ENCODE measurements at regions not wholly inside any gene's neighbourhood (a gene's known extent, or its start where the extent isn't known, plus 50 kb on each side); places are given as distances from the start of the nearest gene placed in this dataset.

- DNase-seq: peak in 1 of 56 donors; percentile 15
These were observed 109.0 kb downstream of the HFE start for GRCh38 chr6:26195924-26196845.

- DNase-seq: peak in 50 of 56 donors; percentile 6 to 84 (median 57)
These were observed 109.8 kb downstream of the HFE start for GRCh38 chr6:26196846-26197635.

- DNase-seq: no peak
These were observed 110.4 kb downstream of the HFE start for GRCh38 chr6:26197636-26197932.

- DNase-seq: peak in 2 of 56 donors; percentile 7 to 10
These were observed 110.9 kb downstream of the HFE start for GRCh38 chr6:26197933-26198721.

- DNase-seq: peak in 1 of 56 donors; percentile 42
These were observed 111.5 kb downstream of the HFE start for GRCh38 chr6:26198722-26199056.

GRCh38 chr6:26199057-26199772, 112.0 kb downstream of the HFE start:
- peak in 46 of 56 donors; percentile 6 to 89 (median 45) for DNase-seq

GRCh38 chr6:26199773-26200764, 112.8 kb downstream of the HFE start:
- no peak for DNase-seq

GRCh38 chr6:26200918-26201721, 113.9 kb downstream of the HFE start:
- DNase-seq: no peak

- DNase-seq: no peak
These were observed 115.0 kb downstream of the HFE start for GRCh38 chr6:26202201-26202611.

- DNase-seq: no peak
These were observed 115.8 kb downstream of the HFE start for GRCh38 chr6:26202811-26203583.

GRCh38 chr6:26204332-26205160, 117.3 kb downstream of the HFE start:
- DNase-seq: peak; percentile 65 to 97 (median 92)

GRCh38 chr6:26205161-26205624, 118.0 kb downstream of the HFE start:
- peak in 40 of 56 donors; percentile 5 to 76 (median 50) for DNase-seq

- peak in 8 of 56 donors; percentile 4 to 23 (median 18) for DNase-seq
These were observed 118.7 kb downstream of the HFE start for GRCh38 chr6:26205625-26206574.

- DNase-seq: no peak
These were observed 119.9 kb downstream of the HFE start for GRCh38 chr6:26206868-26207801.

GRCh38 chr6:26211963-26212362, 124.7 kb downstream of the HFE start:
- DNase-seq: no peak
